ENCODE measurements at regions not wholly inside any gene's neighbourhood (a gene's known extent, or its start where the extent isn't known, plus 50 kb on each side); places are given as distances from the start of the nearest gene placed in this dataset.

GRCh38 chr1:29461115-29461739 lies 224.9 kb downstream of the PTPRU start:
- Histone ChIP-seq H3K4me3 (ENCODE audit: low read length) (no peak overlapping the region), H3K9me3 (replicated peaks; ENCODE audit: control insufficient read depth, low read depth, low read length) (peaks cover 7% of the 10 kb centered on the region), H3K27me3 (ENCODE audit: control insufficient read depth, insufficient read depth, low read length) (peaks cover 4% of the 10 kb centered on the region), H3K4me1 (ENCODE audit: control insufficient read depth, insufficient read depth, low read length) (no peaks in the 10 kb centered on the region), H3K27ac (ENCODE audit: low read length) (no peak overlapping the region), H3K36me3 (ENCODE audit: control insufficient read depth, insufficient read depth, low read length) (no peaks in the 10 kb centered on the region)
- no peak for DNase-seq
- WGBS (ENCODE audit: insufficient coverage): 58% methylated on average over 7 of the region's 7 CpGs

- H3K36me3 ChIP-seq (ENCODE audit: control insufficient read depth, insufficient read depth, low read length): no peaks in the 10 kb centered on the region
- peaks cover 6% of the 10 kb centered on the region for H3K9me3 ChIP-seq (replicated peaks; ENCODE audit: control insufficient read depth, low read depth, low read length)
- peaks cover 7% of the 10 kb centered on the region for H3K27me3 ChIP-seq (ENCODE audit: control insufficient read depth, insufficient read depth, low read length)
- DNase-seq: no peak
- no peaks in the 10 kb centered on the region for H3K4me1 ChIP-seq (ENCODE audit: control insufficient read depth, insufficient read depth, low read length)
- no peak overlapping the region for H3K4me3 ChIP-seq (ENCODE audit: low read length)
- no peak overlapping the region for H3K27ac ChIP-seq (ENCODE audit: low read length)
Observed at GRCh38 chr1:29460694-29461093, 224.4 kb downstream of the PTPRU start.

DNA sequence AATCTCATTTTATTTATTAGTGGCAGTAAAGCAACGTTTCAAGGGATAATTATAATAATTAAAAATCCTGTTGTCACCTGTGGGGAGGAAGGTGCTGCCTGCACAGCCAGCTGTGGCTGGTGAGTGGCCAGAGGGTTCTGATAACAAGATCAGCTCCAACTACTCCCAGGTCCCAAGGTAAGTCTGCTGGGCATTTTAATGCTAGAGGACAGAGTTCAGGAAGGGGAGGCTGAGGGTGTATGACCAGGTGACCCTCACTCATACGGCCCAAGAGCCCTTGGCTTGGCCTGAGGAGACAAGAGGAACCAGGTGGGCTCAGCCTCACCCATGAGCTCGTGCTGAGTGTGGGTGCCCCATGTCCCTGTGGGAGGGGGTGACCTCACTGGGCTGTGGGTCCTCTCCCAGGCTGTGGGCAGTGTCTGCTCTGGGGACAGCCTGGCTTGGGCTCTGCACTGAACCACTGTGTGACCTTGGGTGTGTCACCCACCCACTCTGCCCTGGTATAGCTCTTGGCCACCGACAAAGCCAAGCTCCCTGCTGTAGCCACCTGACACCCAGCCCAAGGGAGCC lies 223.8 kb downstream of the PTPRU start:
- WGBS (ENCODE audit: insufficient coverage): 71% methylated on average over 3 of the region's 4 CpGs
- H3K36me3 ChIP-seq (ENCODE audit: control insufficient read depth, insufficient read depth, low read length): no peaks in the 10 kb centered on the region
- DNase-seq: no peak
- no peak overlapping the region for H3K4me3 ChIP-seq (ENCODE audit: low read length)
- H3K27ac ChIP-seq (ENCODE audit: low read length): no peak overlapping the region
- no peaks in the 10 kb centered on the region for H3K4me1 ChIP-seq (ENCODE audit: control insufficient read depth, insufficient read depth, low read length)
- peaks cover 4% of the 10 kb centered on the region for H3K9me3 ChIP-seq (replicated peaks; ENCODE audit: control insufficient read depth, low read depth, low read length)
- peaks cover 7% of the 10 kb centered on the region for H3K27me3 ChIP-seq (ENCODE audit: control insufficient read depth, insufficient read depth, low read length)

DNA sequence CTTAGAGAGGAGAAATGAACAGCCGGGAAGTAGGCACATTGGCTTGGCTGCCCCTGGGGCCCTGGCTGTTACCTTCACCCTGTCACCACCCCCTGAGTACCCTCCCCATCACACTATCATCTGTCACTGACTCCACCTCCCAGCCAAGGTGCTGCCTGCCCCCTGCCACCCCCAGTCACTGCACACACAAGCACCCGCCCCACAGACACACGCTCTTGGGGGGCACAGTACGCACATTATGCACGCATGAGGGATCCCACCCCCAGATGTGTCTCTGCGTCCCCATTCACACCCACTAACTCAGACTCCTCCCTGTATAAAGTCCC lies 223.3 kb downstream of the PTPRU start:
- peaks cover 7% of the 10 kb centered on the region for H3K27me3 ChIP-seq (ENCODE audit: control insufficient read depth, insufficient read depth, low read length)
- 71% methylated on average over 4 of the region's 6 CpGs for WGBS (ENCODE audit: insufficient coverage)

DNA sequence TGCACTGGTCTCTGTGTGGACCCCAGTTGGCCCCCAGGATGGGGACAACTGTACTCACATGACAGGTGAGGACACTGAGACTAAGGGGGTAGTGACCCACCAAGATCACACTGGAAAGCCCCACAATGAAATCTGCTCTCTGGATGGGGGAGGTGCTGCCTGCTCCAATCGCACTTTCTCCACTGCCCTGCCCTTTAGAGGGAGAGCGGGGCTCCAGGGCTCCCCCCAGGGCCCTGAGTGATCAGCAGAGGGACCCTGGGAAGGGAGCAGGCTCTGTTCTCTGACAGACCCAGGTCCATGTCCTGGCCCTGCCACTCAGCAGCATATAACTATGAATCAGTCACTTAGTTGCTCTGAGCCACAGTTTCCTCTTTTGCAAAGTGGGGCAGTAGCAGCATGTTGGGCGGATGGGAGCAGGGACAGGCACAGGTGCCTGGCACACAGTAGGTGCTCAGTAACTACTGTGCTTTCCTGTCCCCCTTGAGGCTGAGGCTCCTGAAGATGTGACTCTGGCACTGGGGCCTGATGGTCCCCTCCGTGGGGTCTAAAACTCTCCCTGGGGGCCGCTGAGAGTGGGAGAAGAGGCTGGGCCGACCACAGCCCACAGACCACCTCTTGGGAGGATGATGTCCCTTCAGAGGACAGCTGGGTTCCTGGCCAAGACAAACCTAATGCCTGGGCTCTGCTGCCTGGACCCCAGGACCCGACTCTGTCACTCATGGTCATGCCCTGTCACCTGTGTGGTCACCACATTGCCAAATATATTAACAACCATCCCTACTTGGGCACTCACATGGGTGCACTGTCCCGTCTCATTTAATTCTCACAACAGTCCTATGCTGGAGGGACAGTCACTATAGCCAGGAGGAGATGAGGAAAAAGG lies 222.7 kb downstream of the PTPRU start:
- DNase-seq: no peak
- WGBS (ENCODE audit: insufficient coverage): 57% methylated on average over 5 of the region's 8 CpGs
- peaks cover 7% of the 10 kb centered on the region for H3K27me3 ChIP-seq (ENCODE audit: control insufficient read depth, insufficient read depth, low read length)
- no peak overlapping the region for H3K27ac ChIP-seq (ENCODE audit: low read length)
- no peaks in the 10 kb centered on the region for H3K36me3 ChIP-seq (ENCODE audit: control insufficient read depth, insufficient read depth, low read length)
- no peaks in the 10 kb centered on the region for H3K4me1 ChIP-seq (ENCODE audit: control insufficient read depth, insufficient read depth, low read length)
- H3K4me3 ChIP-seq (ENCODE audit: low read length): no peak overlapping the region
- peaks cover 4% of the 10 kb centered on the region for H3K9me3 ChIP-seq (replicated peaks; ENCODE audit: control insufficient read depth, low read depth, low read length)

More for the DNA sequence above, 223.3 kb downstream of the PTPRU start:
- Histone ChIP-seq H3K4me3 (ENCODE audit: low read length) (no peak overlapping the region), H3K27ac (ENCODE audit: low read length) (no peak overlapping the region), H3K4me1 (ENCODE audit: control insufficient read depth, insufficient read depth, low read length) (no peaks in the 10 kb centered on the region), H3K9me3 (replicated peaks; ENCODE audit: control insufficient read depth, low read depth, low read length) (peaks cover 4% of the 10 kb centered on the region), H3K36me3 (ENCODE audit: control insufficient read depth, insufficient read depth, low read length) (no peaks in the 10 kb centered on the region)
- DNase-seq: no peak

- H3K4me3 ChIP-seq (ENCODE audit: low read length): no peak overlapping the region
- peaks cover 7% of the 10 kb centered on the region for H3K27me3 ChIP-seq (ENCODE audit: control insufficient read depth, insufficient read depth, low read length)
- WGBS (ENCODE audit: insufficient coverage): 59% methylated on average over 7 of the region's 8 CpGs
- peaks cover under 1% of the 10 kb centered on the region for H3K4me1 ChIP-seq (ENCODE audit: control insufficient read depth, insufficient read depth, low read length)
- no peak overlapping the region for H3K27ac ChIP-seq (ENCODE audit: low read length)
- no peaks in the 10 kb centered on the region for H3K36me3 ChIP-seq (ENCODE audit: control insufficient read depth, insufficient read depth, low read length)
- no peak for DNase-seq
- H3K9me3 ChIP-seq (replicated peaks; ENCODE audit: control insufficient read depth, low read depth, low read length): peaks cover 4% of the 10 kb centered on the region
Observed at GRCh38 chr1:29457496-29458368, 221.4 kb downstream of the PTPRU start.

- peaks cover 4% of the 10 kb centered on the region for H3K9me3 ChIP-seq (replicated peaks; ENCODE audit: control insufficient read depth, low read depth, low read length)
- no peaks in the 10 kb centered on the region for H3K36me3 ChIP-seq (ENCODE audit: control insufficient read depth, insufficient read depth, low read length)
- H3K27ac ChIP-seq (ENCODE audit: low read length): no peak overlapping the region
- H3K27me3 ChIP-seq (ENCODE audit: control insufficient read depth, insufficient read depth, low read length): peaks cover 7% of the 10 kb centered on the region
- peaks cover 3% of the 10 kb centered on the region for H3K4me1 ChIP-seq (ENCODE audit: control insufficient read depth, insufficient read depth, low read length)
- DNase-seq: no peak
- no peak overlapping the region for H3K4me3 ChIP-seq (ENCODE audit: low read length)
- 88% methylated on average over 1 of the region's 4 CpGs for WGBS (ENCODE audit: insufficient coverage)
Observed at GRCh38 chr1:29456685-29457435, 220.5 kb downstream of the PTPRU start.

DNA sequence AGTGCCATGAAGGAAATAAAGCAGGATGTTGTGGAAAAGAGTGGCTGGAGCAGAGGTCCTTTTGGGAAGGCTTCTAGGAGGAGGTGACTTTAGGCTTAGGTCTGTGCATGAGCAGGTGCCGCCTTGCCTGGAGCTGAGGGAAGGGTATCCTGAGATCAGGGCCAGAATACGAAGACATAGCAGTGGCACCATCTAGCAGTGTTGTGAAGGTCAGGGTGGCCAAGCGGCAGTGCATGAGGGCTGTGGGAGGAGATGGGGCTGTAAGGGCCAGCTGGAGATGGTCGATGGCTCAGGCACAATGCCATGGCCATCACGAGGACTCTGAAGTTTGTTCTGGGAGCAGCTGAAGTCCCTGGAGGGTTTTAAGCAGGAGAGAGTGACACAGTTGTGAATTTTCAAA lies 219.5 kb downstream of the PTPRU start:
- H3K4me1 ChIP-seq (ENCODE audit: control insufficient read depth, insufficient read depth, low read length): peaks cover 3% of the 10 kb centered on the region
- H3K36me3 ChIP-seq (ENCODE audit: control insufficient read depth, insufficient read depth, low read length): no peaks in the 10 kb centered on the region
- H3K27me3 ChIP-seq (ENCODE audit: control insufficient read depth, insufficient read depth, low read length): peaks cover 7% of the 10 kb centered on the region
- no peak overlapping the region for H3K4me3 ChIP-seq (ENCODE audit: low read length)
- 75% methylated on average over 5 of the region's 5 CpGs for WGBS (ENCODE audit: insufficient coverage)
- H3K27ac ChIP-seq (ENCODE audit: low read length): no peak overlapping the region
- no peak for DNase-seq
- H3K9me3 ChIP-seq (replicated peaks; ENCODE audit: control insufficient read depth, low read depth, low read length): peaks cover 4% of the 10 kb centered on the region

GRCh38 chr1:29454616-29455380 lies 218.5 kb downstream of the PTPRU start:
- peaks cover 3% of the 10 kb centered on the region for H3K4me1 ChIP-seq (ENCODE audit: control insufficient read depth, insufficient read depth, low read length)
- H3K36me3 ChIP-seq (ENCODE audit: control insufficient read depth, insufficient read depth, low read length): no peaks in the 10 kb centered on the region
- 49% methylated on average over 7 of the region's 13 CpGs for WGBS (ENCODE audit: insufficient coverage)
- no peak overlapping the region for H3K4me3 ChIP-seq (ENCODE audit: low read length)
- peaks cover 7% of the 10 kb centered on the region for H3K27me3 ChIP-seq (ENCODE audit: control insufficient read depth, insufficient read depth, low read length)
- H3K9me3 ChIP-seq (replicated peaks; ENCODE audit: control insufficient read depth, low read depth, low read length): peaks cover 4% of the 10 kb centered on the region
- no peak for DNase-seq
- H3K27ac ChIP-seq (ENCODE audit: low read length): no peak overlapping the region
